Endothelial cell of umbilical vein (primary cell): ENCODE measurements at regions not wholly inside any gene's neighbourhood (a gene's known extent, or its start where the extent isn't known, plus 50 kb on each side); places are given as distances from the start of the nearest gene placed in this dataset.

Source experiments
- BruUV-seq: library from RNA; stranded (reverse); fragments of 400-500 nt; replicated peaks from 2 replicates; lab custom pipeline; 2021; lab: Mats Ljungman, UMichigan
- CTCF ChIA-PET: fragments of 300-600, 350-600 bp; sonication (Branson Sonifier 250); formaldehyde crosslinking; loops from one replicate; lab custom pipeline; 2021; ENCODE audit warnings: antibody characterized with exemption, inconsistent platforms; lab: Charles Lee
- POLR2A ChIA-PET: fragments of 300-600, 350-600 bp; sonication (Branson Sonifier 250); formaldehyde crosslinking; loops from one replicate; lab custom pipeline; 2021; ENCODE audit warnings: antibody characterized with exemption, inconsistent platforms; lab: Charles Lee
- DNase-seq: peaks from one replicate; pipeline ENCODE4 v3.0.0-alpha.2; 2011; ENCODE audit warnings: low read depth, low spot score
- FAIRE-seq: peaks from 2 replicates; lab custom pipeline; 2011; peaks lifted over from hg19 to GRCh38; lab: Jason Lieb, UNC
- H2AFZ ChIP-seq: 2 replicates; pipeline ENCODE4 v1.6.0; 2012; ENCODE audit warnings: low read depth, low read length, control low read depth, inconsistent platforms
- H3K27ac ChIP-seq: 2 replicates; pipeline ENCODE4 v1.5.1; 2011; ENCODE audit warnings: low read depth, mild to moderate bottlenecking, control low read depth, low read length, moderate library complexity; ENCODE audit not compliant: insufficient read depth
- H3K27me3 ChIP-seq, 2 experiments: 2 replicates each; pipeline versions ENCODE4 v1.6.0 to v1.6.1; 2011; ENCODE audit warnings: low read length in 2 of 2, mixed read lengths in 1 of 2; ENCODE audit not compliant: control insufficient read depth in 2 of 2, insufficient read depth in 2 of 2
- H3K36me3 ChIP-seq, 2 experiments: 2 replicates in 1 of 2; 3 replicates in 1 of 2; pipeline ENCODE4 v1.5.1; 2011; ENCODE audit warnings: low read length in 2 of 2, mild to moderate bottlenecking in 1 of 2, moderate library complexity in 1 of 2; ENCODE audit not compliant: control insufficient read depth in 2 of 2, insufficient read depth in 2 of 2; ENCODE audit errors: extremely low read depth in 1 of 2
- H3K4me1 ChIP-seq: 3 replicates; pipeline ENCODE4 v1.5.1; 2011; ENCODE audit warnings: mild to moderate bottlenecking, low read length; ENCODE audit not compliant: control insufficient read depth, insufficient read depth; ENCODE audit errors: extremely low read depth
- H3K4me2 ChIP-seq: 2 replicates; pipeline ENCODE4 v1.6.1; 2011; ENCODE audit warnings: low read length, control low read depth, mixed read lengths; ENCODE audit not compliant: insufficient read depth
- H3K4me3 ChIP-seq, 3 experiments: fragments of 200-600 bp in 1 of 3; sonication (generic), shearing (Covaris generic) in 1 of 3; replicated peaks in 1 of 3; 2 replicates each; pipeline ENCODE4 v1.5.1; 2011 to 2016; ENCODE audit warnings: control low read depth in 3 of 3, low read length in 3 of 3, mild to moderate bottlenecking in 2 of 3, inconsistent platforms in 1 of 3, low read depth in 1 of 3, moderate library complexity in 1 of 3; ENCODE audit not compliant: insufficient read depth in 1 of 3
- H3K79me2 ChIP-seq: 2 replicates; pipeline ENCODE4 v1.6.0; 2012; ENCODE audit warnings: low read length, inconsistent platforms; ENCODE audit not compliant: control insufficient read depth, insufficient read depth
- H3K9ac ChIP-seq: replicated peaks from 2 replicates; pipeline ENCODE3; 2011; ENCODE audit warnings: low read length, control low read depth; ENCODE audit not compliant: insufficient read depth; ENCODE audit errors: extremely low read depth
- H3K9me1 ChIP-seq: replicated peaks from 3 replicates; pipeline ENCODE4 v1.6.0; 2011; ENCODE audit warnings: mild to moderate bottlenecking, low read length; ENCODE audit not compliant: control insufficient read depth, insufficient read depth; ENCODE audit errors: extremely low read depth
- H3K9me3 ChIP-seq: replicated peaks from 2 replicates; pipeline ENCODE4 v1.5.1; 2012; ENCODE audit warnings: low read length, inconsistent platforms; ENCODE audit not compliant: control insufficient read depth, insufficient read depth
- H4K20me1 ChIP-seq: replicated peaks from 2 replicates; pipeline ENCODE3; 2011; ENCODE audit warnings: mild to moderate bottlenecking, low read length; ENCODE audit not compliant: control insufficient read depth, insufficient read depth; ENCODE audit errors: extremely low read depth
- CTCF ChIP-seq, 2 donors: IDR thresholded peaks; 1 replicate in 1 of 2; 2 replicates in 1 of 2; pipeline ENCODE4 v1.5.1; 2011; ENCODE audit warnings: low read length in 2 of 2, mild to moderate bottlenecking in 2 of 2, moderate library complexity in 2 of 2, control low read depth in 1 of 2, inconsistent platforms in 1 of 2, low read depth in 1 of 2; ENCODE audit not compliant: insufficient read depth in 1 of 2; ENCODE audit errors: extremely low read depth in 1 of 2
- EZH2 ChIP-seq: IDR thresholded peaks from 2 replicates; pipeline ENCODE4 v1.6.1; 2012; ENCODE audit warnings: borderline replicate concordance, low read depth, mild to moderate bottlenecking, moderate library complexity, low read length, inconsistent platforms; ENCODE audit not compliant: severe bottlenecking
- FOS ChIP-seq: IDR thresholded peaks from 2 replicates; pipeline ENCODE4 v1.6.1; 2011; ENCODE audit warnings: mild to moderate bottlenecking, low read length, moderate library complexity, borderline replicate concordance; ENCODE audit not compliant: insufficient read depth
- GATA2 ChIP-seq: IDR thresholded peaks from 2 replicates; pipeline ENCODE4 v1.7.0; 2011; ENCODE audit warnings: low read depth, mild to moderate bottlenecking, moderate library complexity, mixed read lengths, low read length; ENCODE audit not compliant: insufficient read length, insufficient read depth
- JUN ChIP-seq: IDR thresholded peaks from 2 replicates; pipeline ENCODE4 v1.6.1; 2011; ENCODE audit warnings: borderline replicate concordance, low read depth; ENCODE audit not compliant: insufficient read length, insufficient read depth
- MAX ChIP-seq: IDR thresholded peaks from 2 replicates; pipeline ENCODE4 v1.6.1; 2011; ENCODE audit not compliant: insufficient read depth, insufficient read length
- MYC ChIP-seq: IDR thresholded peaks from one replicate; pipeline ENCODE4 v1.6.1; 2011; ENCODE audit warnings: mild to moderate bottlenecking, low read depth, low read length
- POLR2A ChIP-seq: IDR thresholded peaks from 2 replicates; pipeline ENCODE4 v1.6.1; 2012; ENCODE audit warnings: low read depth, mild to moderate bottlenecking, control low read depth, low read length
- POLR2AphosphoS5 ChIP-seq: IDR thresholded peaks from 2 replicates; pipeline ENCODE4 v1.6.1; 2012; ENCODE audit warnings: low read depth, mild to moderate bottlenecking, control low read depth, low read length, moderate library complexity; ENCODE audit not compliant: insufficient read depth
- dilution Hi-C: fragments of 300-500 bp; cut with MboI; formaldehyde crosslinking; loops from one replicate; pipeline ENCODE4 v1.15.0; 2019; ENCODE audit warnings: low sequenced_read_pairs; ENCODE audit not compliant: extremely low pct_ligation_motif_present
- intact Hi-C: fragments of 100-400 bp; cut with micrococcal nuclease; formaldehyde crosslinking; loops from one replicate; pipeline ENCODE4 v1.10.0; 2022

- BruUV-seq: no TSS peak
- Histone ChIP-seq H3K36me3 (no peaks in the 10 kb centered on the region), H3K27me3 (no peaks in the 10 kb centered on the region), H2AFZ (no peak overlapping the region), H3K4me2 (no peak overlapping the region), H3K27ac (no peak overlapping the region), H4K20me1 (no peaks in the 10 kb centered on the region), H3K9ac (no peak overlapping the region), H3K4me3 (no peak overlapping the region), H3K4me1 (no peaks in the 10 kb centered on the region), H3K79me2 (no peaks in the 10 kb centered on the region), H3K9me1 (no peaks in the 10 kb centered on the region), H3K9me3 (peaks cover 2% of the 10 kb centered on the region)
- intact Hi-C loops (no loop called here), dilution Hi-C loops (no loop called here)
- POLR2A ChIA-PET: no interaction called here
- no peak for DNase-seq
- TF ChIP-seq JUN: no peak
- no peak for TF ChIP-seq EZH2
- no peak for TF ChIP-seq CTCF (IDR thresholded peaks at IDR 0.05; ENCODE audit: extremely low read depth in 1 of 2, insufficient read depth in 1 of 2, low read depth in 1 of 2, low read length in 2 of 2)
- TF ChIP-seq POLR2AphosphoS5: no peak
- TF ChIP-seq MYC: no peak
- no peak for TF ChIP-seq MAX
- TF ChIP-seq FOS: no peak
- TF ChIP-seq POLR2A: no peak
- no peak for TF ChIP-seq GATA2
- CTCF ChIA-PET: no interaction called here
- no peak for FAIRE-seq
These were observed 663.2 kb downstream of the TLR4 start for GRCh38 chr9:118367383-118367782.
